Osteocyte (in vitro differentiated cells): ENCODE measurements at regions not wholly inside any gene's neighbourhood (a gene's known extent, or its start where the extent isn't known, plus 50 kb on each side); places are given as distances from the start of the nearest gene placed in this dataset.

Source experiments
- DNase-seq: peaks from one replicate; pipeline ENCODE4 v3.0.0; 2021; ENCODE audit warnings: mixed read lengths; ENCODE audit not compliant: unreplicated experiment; ENCODE audit errors: extremely low spot score
- H3K27ac Mint-ChIP-seq: one replicate; pipeline ENCODE4 v1.8.0; 2021; ENCODE audit warnings: mild to moderate bottlenecking, mixed read lengths; ENCODE audit not compliant: unreplicated experiment
- H3K27me3 Mint-ChIP-seq: one replicate; pipeline ENCODE4 v1.8.0; 2021; ENCODE audit warnings: mixed read lengths; ENCODE audit not compliant: unreplicated experiment
- H3K36me3 Mint-ChIP-seq: one replicate; pipeline ENCODE4 v1.8.0; 2021; ENCODE audit warnings: mixed read lengths; ENCODE audit not compliant: unreplicated experiment
- H3K4me1 Mint-ChIP-seq: one replicate; pipeline ENCODE4 v1.8.0; 2021; ENCODE audit warnings: mixed read lengths; ENCODE audit not compliant: unreplicated experiment
- H3K4me3 Mint-ChIP-seq: one replicate; pipeline ENCODE4 v1.8.0; 2021; ENCODE audit warnings: mild to moderate bottlenecking, moderate library complexity, mixed read lengths; ENCODE audit not compliant: unreplicated experiment
- H3K9me3 Mint-ChIP-seq: one replicate; pipeline ENCODE4 v1.8.0; 2021; ENCODE audit warnings: mixed read lengths; ENCODE audit not compliant: unreplicated experiment
- TF ChIP-seq, protein P1 (sequence below): fragments of 200-600 bp; sonication (generic); IDR thresholded peaks from 2 replicates; pipeline ENCODE4 v1.5.0; 2021; ENCODE audit warnings: antibody characterized with exemption, mild to moderate bottlenecking, moderate library complexity

- H3K27me3 Mint-ChIP-seq: no peaks in the 10 kb centered on the region
- no peaks in the 10 kb centered on the region for H3K36me3 Mint-ChIP-seq
- H3K27ac Mint-ChIP-seq: no peak overlapping the region
- no peak overlapping the region for H3K4me3 Mint-ChIP-seq
- TF ChIP-seq, protein P1, sequence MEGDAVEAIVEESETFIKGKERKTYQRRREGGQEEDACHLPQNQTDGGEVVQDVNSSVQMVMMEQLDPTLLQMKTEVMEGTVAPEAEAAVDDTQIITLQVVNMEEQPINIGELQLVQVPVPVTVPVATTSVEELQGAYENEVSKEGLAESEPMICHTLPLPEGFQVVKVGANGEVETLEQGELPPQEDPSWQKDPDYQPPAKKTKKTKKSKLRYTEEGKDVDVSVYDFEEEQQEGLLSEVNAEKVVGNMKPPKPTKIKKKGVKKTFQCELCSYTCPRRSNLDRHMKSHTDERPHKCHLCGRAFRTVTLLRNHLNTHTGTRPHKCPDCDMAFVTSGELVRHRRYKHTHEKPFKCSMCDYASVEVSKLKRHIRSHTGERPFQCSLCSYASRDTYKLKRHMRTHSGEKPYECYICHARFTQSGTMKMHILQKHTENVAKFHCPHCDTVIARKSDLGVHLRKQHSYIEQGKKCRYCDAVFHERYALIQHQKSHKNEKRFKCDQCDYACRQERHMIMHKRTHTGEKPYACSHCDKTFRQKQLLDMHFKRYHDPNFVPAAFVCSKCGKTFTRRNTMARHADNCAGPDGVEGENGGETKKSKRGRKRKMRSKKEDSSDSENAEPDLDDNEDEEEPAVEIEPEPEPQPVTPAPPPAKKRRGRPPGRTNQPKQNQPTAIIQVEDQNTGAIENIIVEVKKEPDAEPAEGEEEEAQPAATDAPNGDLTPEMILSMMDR: no peak
- DNase-seq: no peak
- H3K4me1 Mint-ChIP-seq: peaks cover 8% of the 10 kb centered on the region
- no peaks in the 10 kb centered on the region for H3K9me3 Mint-ChIP-seq
Observed at GRCh38 chr10:64079341-64079740, 558.1 kb downstream of the REEP3 start.

DNA sequence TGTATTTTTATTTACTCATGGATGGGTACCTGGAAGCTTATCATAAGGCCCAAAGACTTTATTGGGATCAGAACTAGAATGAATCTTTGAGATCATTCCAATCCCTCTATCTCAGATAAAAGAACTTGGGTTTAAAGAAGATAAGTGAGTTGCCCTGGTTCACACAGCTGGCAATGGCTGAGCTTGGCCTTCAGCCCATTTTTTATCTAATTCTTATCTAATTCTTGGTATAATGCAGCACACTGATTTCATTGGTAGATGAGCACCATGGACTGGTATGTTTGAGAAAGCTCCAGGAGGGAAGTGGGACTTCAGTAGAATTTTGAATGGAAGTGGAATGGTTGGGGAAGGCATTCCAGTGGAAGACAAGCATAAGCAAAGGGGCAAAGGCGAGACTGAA, 558.9 kb downstream of the REEP3 start:
- H3K4me3 Mint-ChIP-seq: no peak overlapping the region
- H3K27me3 Mint-ChIP-seq: no peaks in the 10 kb centered on the region
- H3K4me1 Mint-ChIP-seq: peaks cover 8% of the 10 kb centered on the region
- no peak for DNase-seq
- H3K9me3 Mint-ChIP-seq: no peaks in the 10 kb centered on the region
- H3K36me3 Mint-ChIP-seq: no peaks in the 10 kb centered on the region
- no peak overlapping the region for H3K27ac Mint-ChIP-seq
- TF ChIP-seq, protein P1: no peak

DNA sequence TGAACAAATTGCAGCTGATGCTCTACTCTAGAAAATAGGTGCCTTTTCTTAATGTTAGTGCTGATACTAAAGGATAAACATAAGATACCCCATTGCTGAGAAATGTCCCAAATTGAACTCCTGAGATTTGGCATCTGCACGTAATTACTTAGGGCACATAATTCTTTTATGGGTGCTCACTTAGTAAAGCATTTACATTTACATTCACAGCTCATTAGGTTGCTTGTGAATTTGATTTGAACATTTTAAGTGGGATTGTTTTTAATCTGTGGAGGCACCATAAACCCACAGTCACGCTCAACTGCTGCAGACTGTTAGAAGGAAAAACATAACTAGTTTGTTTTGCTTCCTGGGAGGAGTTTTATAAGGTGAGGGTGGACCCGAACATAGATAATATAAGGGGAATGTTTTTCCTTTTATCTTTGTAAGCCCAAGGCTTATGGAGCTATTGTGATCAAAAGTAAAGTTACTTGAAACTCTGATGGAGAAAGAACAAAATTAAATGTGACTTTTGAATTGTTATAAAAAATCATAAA, 560.8 kb downstream of the REEP3 start:
- Mint-ChIP-seq H3K4me1 (peaks cover 8% of the 10 kb centered on the region), H3K9me3 (no peaks in the 10 kb centered on the region), H3K27ac (no peak overlapping the region), H3K27me3 (no peaks in the 10 kb centered on the region), H3K36me3 (no peaks in the 10 kb centered on the region), H3K4me3 (no peak overlapping the region)
- DNase-seq: no peak
- TF ChIP-seq, protein P1: no peak

- Mint-ChIP-seq H3K27ac (no peak overlapping the region), H3K27me3 (no peaks in the 10 kb centered on the region), H3K36me3 (no peaks in the 10 kb centered on the region), H3K9me3 (no peaks in the 10 kb centered on the region), H3K4me3 (no peak overlapping the region), H3K4me1 (peaks cover 4% of the 10 kb centered on the region)
- no peak for DNase-seq
- TF ChIP-seq, protein P1: no peak
Observed at GRCh38 chr10:64086083-64086767, 565.0 kb downstream of the REEP3 start.

GRCh38 chr10:64089648-64090047, 568.4 kb downstream of the REEP3 start:
- Mint-ChIP-seq H3K4me1 (peaks cover 18% of the 10 kb centered on the region), H3K36me3 (no peaks in the 10 kb centered on the region), H3K9me3 (no peaks in the 10 kb centered on the region), H3K4me3 (no peak overlapping the region), H3K27ac (no peak overlapping the region), H3K27me3 (no peaks in the 10 kb centered on the region)
- TF ChIP-seq, protein P1: no peak
- no peak for DNase-seq
